Umbilical cord (tissue), 1 donor: ENCODE measurements at regions not wholly inside any gene's neighbourhood (a gene's known extent, or its start where the extent isn't known, plus 50 kb on each side); places are given as distances from the start of the nearest gene placed in this dataset.
A peak's percentile ranks its signal among the peaks of the same experiment; 100 is the strongest.
"Not testable (repeated sequence)": the region's sequence is repeated elsewhere in the genome, so short reads cannot be mapped to it uniquely, and the experiment has no call there.

ENCODE experiments used
- DNase-seq: peaks from one replicate; pipeline ENCODE4 v3.0.0-alpha.2; 2015; ENCODE audit warnings: low spot score

DNA sequence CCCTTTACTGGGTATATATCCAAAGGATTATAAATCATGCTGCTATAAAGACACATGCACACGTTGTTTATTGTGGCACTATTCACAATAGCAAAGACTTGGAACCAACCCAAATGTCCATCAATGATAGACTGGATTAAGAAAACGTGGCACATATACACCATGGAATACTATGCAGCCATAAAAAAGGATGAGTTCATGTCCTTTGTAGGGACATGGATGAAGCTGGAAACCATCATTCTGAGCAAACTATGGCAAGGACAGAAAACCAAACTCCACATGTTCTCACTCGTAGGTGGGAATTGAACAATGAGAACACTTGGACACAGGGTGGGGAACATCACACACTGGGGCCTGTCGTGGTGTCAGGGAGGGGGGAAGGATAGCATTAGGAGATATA is 59.2 kb downstream of the CXorf49B start:
- not testable (repeated sequence) for DNase-seq

DNA sequence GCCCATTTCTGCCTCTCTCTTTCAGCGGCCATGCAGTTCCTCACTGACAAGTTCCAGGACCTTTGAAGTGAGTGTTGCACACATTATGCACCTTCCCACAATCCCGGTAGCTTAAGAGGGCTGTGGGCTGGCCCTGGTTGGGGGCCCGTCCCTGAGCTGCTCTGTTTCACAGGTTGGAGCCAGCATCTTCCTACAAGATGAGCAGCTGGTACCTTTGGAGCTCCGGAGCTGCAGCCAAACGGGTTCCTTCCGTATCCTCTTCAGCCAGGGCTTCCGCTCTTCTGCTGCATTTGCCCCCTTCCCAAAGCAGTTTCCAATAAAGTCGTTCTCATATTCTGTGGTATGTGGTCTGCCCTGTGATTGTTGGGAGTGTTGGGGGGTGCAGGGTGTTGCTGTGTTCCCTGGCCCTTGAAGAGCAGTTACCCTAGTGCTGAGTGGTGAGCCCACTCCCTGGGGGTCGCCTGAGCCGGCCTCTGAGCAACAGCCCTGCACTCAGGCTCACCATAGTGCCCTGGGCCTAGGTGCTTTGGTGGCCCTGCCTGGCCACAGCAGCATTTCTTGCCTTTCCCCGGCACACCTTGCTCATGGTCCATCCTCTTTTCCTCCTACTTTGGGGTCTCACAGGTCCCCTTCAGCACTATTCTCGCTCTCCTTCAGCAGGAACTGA is 60.4 kb downstream of the CXorf49B start:
- no peak for DNase-seq

- DNase-seq: no peak
Observed at GRCh38 chrX:71828086-71828485, 64.9 kb downstream of the CXorf49B start.

GRCh38 chrX:71838092-71838491 is 72.6 kb upstream of the NHSL2 start:
- DNase-seq: not testable (repeated sequence)

GRCh38 chrX:71846429-71846828 is 64.2 kb upstream of the NHSL2 start:
- peak; percentile 3 for DNase-seq

- DNase-seq: no peak
Observed at GRCh38 chrX:71852182-71852581, 58.5 kb upstream of the NHSL2 start.

GRCh38 chrX:71859637-71860036 is 51.0 kb upstream of the NHSL2 start:
- DNase-seq: peak; percentile 33
